ENCODE measurements at regions not wholly inside any gene's neighbourhood (a gene's known extent, or its start where the extent isn't known, plus 50 kb on each side); places are given as distances from the start of the nearest gene placed in this dataset.

DNA sequence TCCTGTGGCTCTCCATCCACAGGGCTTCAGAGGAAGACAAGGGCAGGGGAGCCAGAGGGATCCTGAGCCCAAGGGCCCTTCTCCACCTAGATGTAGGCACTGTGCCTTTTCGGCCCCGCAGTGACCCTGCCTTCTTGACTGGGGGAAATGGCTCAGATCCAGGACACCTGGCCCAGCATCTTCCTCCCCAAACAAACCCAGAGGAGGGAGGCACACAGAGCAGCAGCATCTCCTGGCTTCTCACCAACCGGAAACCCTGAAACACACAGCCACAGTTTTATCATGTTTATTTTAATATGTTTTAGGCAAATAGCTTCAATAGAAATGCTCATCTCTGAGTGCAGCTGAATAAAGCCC is 84.5 kb upstream of the LRFN2 start:
- TF ChIP-seq, protein P1, sequence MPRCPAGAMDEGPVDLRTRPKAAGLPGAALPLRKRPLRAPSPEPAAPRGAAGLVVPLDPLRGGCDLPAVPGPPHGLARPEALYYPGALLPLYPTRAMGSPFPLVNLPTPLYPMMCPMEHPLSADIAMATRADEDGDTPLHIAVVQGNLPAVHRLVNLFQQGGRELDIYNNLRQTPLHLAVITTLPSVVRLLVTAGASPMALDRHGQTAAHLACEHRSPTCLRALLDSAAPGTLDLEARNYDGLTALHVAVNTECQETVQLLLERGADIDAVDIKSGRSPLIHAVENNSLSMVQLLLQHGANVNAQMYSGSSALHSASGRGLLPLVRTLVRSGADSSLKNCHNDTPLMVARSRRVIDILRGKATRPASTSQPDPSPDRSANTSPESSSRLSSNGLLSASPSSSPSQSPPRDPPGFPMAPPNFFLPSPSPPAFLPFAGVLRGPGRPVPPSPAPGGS (IDR thresholded peaks at IDR 0.05) = no peak
- no peak for TF ChIP-seq PHF8 (IDR thresholded peaks at IDR 0.05; ENCODE audit: borderline replicate concordance, low read depth)
